Left forelimb (tissue), 1 donor: ENCODE measurements at regions not wholly inside any gene's neighbourhood (a gene's known extent, or its start where the extent isn't known, plus 50 kb on each side); places are given as distances from the start of the nearest gene placed in this dataset.
A peak's percentile ranks its signal among the peaks of the same experiment; 100 is the strongest.

Experiments
- DNase-seq: peaks from one replicate; pipeline ENCODE4 v3.0.0-alpha.2; 2018; ENCODE audit warnings: low spot score

- DNase-seq = peak; percentile 50
Observed at GRCh38 chr10:130743751-130744271, 567.7 kb downstream of the TCERG1L start.

GRCh38 chr10:130744631-130745030, 566.9 kb downstream of the TCERG1L start:
- DNase-seq = peak; percentile 36

- peak; percentile 15 for DNase-seq
Observed at GRCh38 chr10:130745251-130745650, 566.3 kb downstream of the TCERG1L start.

GRCh38 chr10:130745821-130746220, 565.7 kb downstream of the TCERG1L start:
- DNase-seq = peak; percentile 55

- peak; percentile 14 for DNase-seq
Observed at GRCh38 chr10:130746311-130746710, 565.2 kb downstream of the TCERG1L start.

- peak; percentile 34 for DNase-seq
Observed at GRCh38 chr10:130747356-130747755, 564.2 kb downstream of the TCERG1L start.

GRCh38 chr10:130747946-130748345, 563.6 kb downstream of the TCERG1L start:
- DNase-seq = no peak

GRCh38 chr10:130748409-130749057, 563.0 kb downstream of the TCERG1L start:
- DNase-seq = peak; percentile 22

- peak; percentile 25 for DNase-seq
Observed at GRCh38 chr10:130749911-130750310, 561.6 kb downstream of the TCERG1L start.

GRCh38 chr10:130750441-130750840, 561.1 kb downstream of the TCERG1L start:
- DNase-seq = peak; percentile 33

- DNase-seq = peak; percentile 47
Observed at GRCh38 chr10:130751106-130751840, 560.2 kb downstream of the TCERG1L start.

- DNase-seq = peak; percentile 14
Observed at GRCh38 chr10:130751851-130752250, 559.7 kb downstream of the TCERG1L start.

- DNase-seq = no peak
Observed at GRCh38 chr10:130756651-130757050, 554.9 kb downstream of the TCERG1L start.

GRCh38 chr10:130757271-130757670, 554.2 kb downstream of the TCERG1L start:
- DNase-seq = no peak

- no peak for DNase-seq
Observed at GRCh38 chr10:130757821-130758489, 553.6 kb downstream of the TCERG1L start.

- no peak for DNase-seq
Observed at GRCh38 chr10:130758529-130758928, 553.0 kb downstream of the TCERG1L start.

GRCh38 chr10:130761032-130761575, 550.4 kb downstream of the TCERG1L start:
- no peak for DNase-seq

GRCh38 chr10:130761788-130762301, 549.7 kb downstream of the TCERG1L start:
- DNase-seq = no peak

- DNase-seq = no peak
Observed at GRCh38 chr10:130762491-130762890, 549.0 kb downstream of the TCERG1L start.

GRCh38 chr10:130763071-130763470, 548.5 kb downstream of the TCERG1L start:
- no peak for DNase-seq

- no peak for DNase-seq
Observed at GRCh38 chr10:130763491-130763890, 548.0 kb downstream of the TCERG1L start.

- DNase-seq = no peak
Observed at GRCh38 chr10:130764651-130765050, 546.9 kb downstream of the TCERG1L start.
